ENCODE measurements at regions not wholly inside any gene's neighbourhood (a gene's known extent, or its start where the extent isn't known, plus 50 kb on each side); places are given as distances from the start of the nearest gene placed in this dataset.

GRCh38 chr20:10799735-10800134 is 125.9 kb upstream of the JAG1 start:
- ChIA-PET POLR2A (no interaction called here), CTCF (no interaction called here)

GRCh38 chr20:10800288-10800687 is 126.5 kb upstream of the JAG1 start:
- POLR2A ChIA-PET, result no interaction called here
- CTCF ChIA-PET, result no interaction called here

- CTCF ChIA-PET, result no interaction called here
- POLR2A ChIA-PET, result no interaction called here
Observed at GRCh38 chr20:10802236-10802635, 128.4 kb upstream of the JAG1 start.

- CTCF ChIA-PET, result no interaction called here
- POLR2A ChIA-PET, result no interaction called here
Observed at GRCh38 chr20:10805764-10806163, 132.0 kb upstream of the JAG1 start.

- CTCF ChIA-PET, result interaction anchor here (0.6 kb wide), 1 partner anchor 23 kb away, joined by 4 read pairs; no protein-coding TSS in a partner anchor
- POLR2A ChIA-PET, result no interaction called here
Observed at GRCh38 chr20:10806539-10806938, 132.7 kb upstream of the JAG1 start.

GRCh38 chr20:10807013-10807412 is 133.2 kb upstream of the JAG1 start:
- ChIA-PET CTCF (interaction anchor here (0.6 kb wide), 1 partner anchor 22 kb away, joined by 4 read pairs; no protein-coding TSS in a partner anchor), POLR2A (no interaction called here)

- ChIA-PET POLR2A (no interaction called here), CTCF (no interaction called here)
Observed at GRCh38 chr20:10812759-10813327, 139.0 kb upstream of the JAG1 start.

- CTCF ChIA-PET, result no interaction called here
- POLR2A ChIA-PET, result no interaction called here
Observed at GRCh38 chr20:10823585-10823984, 149.8 kb upstream of the JAG1 start.

- ChIA-PET CTCF (no interaction called here), POLR2A (no interaction called here)
Observed at GRCh38 chr20:10824750-10825500, 151.1 kb upstream of the JAG1 start.

- CTCF ChIA-PET, result no interaction called here
- POLR2A ChIA-PET, result no interaction called here
Observed at GRCh38 chr20:10826111-10826510, 152.3 kb upstream of the JAG1 start.

- ChIA-PET POLR2A (no interaction called here), CTCF (no interaction called here)
Observed at GRCh38 chr20:10828180-10828579, 154.4 kb upstream of the JAG1 start.

GRCh38 chr20:10832141-10832540 is 158.3 kb upstream of the JAG1 start:
- CTCF ChIA-PET, result no interaction called here
- POLR2A ChIA-PET, result no interaction called here

GRCh38 chr20:10837901-10838300 is 164.1 kb upstream of the JAG1 start:
- POLR2A ChIA-PET, result no interaction called here
- CTCF ChIA-PET, result no interaction called here

GRCh38 chr20:10842116-10842515 is 168.3 kb upstream of the JAG1 start:
- CTCF ChIA-PET, result no interaction called here

GRCh38 chr20:10843146-10843711 is 169.4 kb upstream of the JAG1 start:
- ChIA-PET CTCF (no interaction called here), POLR2A (no interaction called here)

More at GRCh38 chr20:10842116-10842515, 168.3 kb upstream of the JAG1 start:
- POLR2A ChIA-PET, result no interaction called here

- POLR2A ChIA-PET, result no interaction called here
- CTCF ChIA-PET, result no interaction called here
Observed at GRCh38 chr20:10846766-10847165, 173.0 kb upstream of the JAG1 start.

- POLR2A ChIA-PET, result no interaction called here
- CTCF ChIA-PET, result no interaction called here
Observed at GRCh38 chr20:10848810-10849370, 175.1 kb upstream of the JAG1 start.

- POLR2A ChIA-PET, result no interaction called here
- CTCF ChIA-PET, result no interaction called here
Observed at GRCh38 chr20:10853176-10853575, 179.4 kb upstream of the JAG1 start.

- CTCF ChIA-PET, result interaction anchor here (0.7 kb wide), 1 partner anchor 754 kb away, joined by 3 read pairs; no protein-coding TSS in a partner anchor
- POLR2A ChIA-PET, result interaction anchor here (0.7 kb wide), 1 partner anchor 452 kb away, joined by 6 read pairs; no protein-coding TSS in a partner anchor
Observed at GRCh38 chr20:10853731-10854130, 179.9 kb upstream of the JAG1 start.

- CTCF ChIA-PET, result no interaction called here
- POLR2A ChIA-PET, result no interaction called here
Observed at GRCh38 chr20:10854976-10855375, 181.2 kb upstream of the JAG1 start.

- ChIA-PET CTCF (no interaction called here), POLR2A (no interaction called here)
Observed at GRCh38 chr20:10855778-10856177, 182.0 kb upstream of the JAG1 start.

Measured in activated CD8-positive, alpha-beta memory T cell treated with anti-CD3 and anti-CD28 coated beads for 36 hours (primary cell).